OCI-LY3 (cell line): ENCODE measurements at regions not wholly inside any gene's neighbourhood (a gene's known extent, or its start where the extent isn't known, plus 50 kb on each side); places are given as distances from the start of the nearest gene placed in this dataset.
"Not testable (repeated sequence)": the region's sequence is repeated elsewhere in the genome, so short reads cannot be mapped to it uniquely, and the experiment has no call there.

ENCODE experiments used
- H2AFZ ChIP-seq: fragments of 200-600, 300-600 bp; shearing (Covaris generic); 2 replicates; pipeline ENCODE4 v1.6.0; 2014; ENCODE audit warnings: antibody characterized with exemption, low read depth, low read length
- H3K27ac ChIP-seq: fragments of 200-600, 300-600 bp; sonication (generic); 2 replicates; pipeline ENCODE4 v1.5.1; 2014; ENCODE audit warnings: mild to moderate bottlenecking, low read length, moderate library complexity, mixed read lengths
- H3K27me3 ChIP-seq: fragments of 200-600, 300-600 bp; sonication (generic); 2 replicates; pipeline ENCODE4 v1.6.1; 2014; ENCODE audit warnings: low read depth, low read length, mixed read lengths
- H3K36me3 ChIP-seq: fragments of 200-600, 300-600 bp; sonication (generic); replicated peaks from 2 replicates; pipeline ENCODE3; 2014; ENCODE audit warnings: low read depth, low read length, mixed read lengths
- H3K4me1 ChIP-seq: fragments of 300-600, 200-600 bp; sonication (generic); 2 replicates; pipeline ENCODE4 v1.6.1; 2014; ENCODE audit warnings: low read length, mixed read lengths
- H3K4me2 ChIP-seq: fragments of 200-600, 300-600 bp; sonication (generic); 2 replicates; pipeline ENCODE4 v1.6.1; 2014; ENCODE audit warnings: low read length, mixed read lengths
- H3K4me3 ChIP-seq: fragments of 300-600, 200-600 bp; sonication (generic); 2 replicates; pipeline ENCODE4 v1.5.1; 2014; ENCODE audit warnings: antibody characterized with exemption, mild to moderate bottlenecking, low read length, moderate library complexity
- H3K79me2 ChIP-seq: fragments of 300-600, 200-600 bp; shearing (Covaris generic); 2 replicates; pipeline ENCODE4 v1.6.1; 2014; ENCODE audit warnings: mild to moderate bottlenecking, low read length, mixed read lengths
- H3K9ac ChIP-seq: fragments of 300-600, 200-600 bp; shearing (Covaris generic); 2 replicates; pipeline ENCODE4 v1.6.0; 2014; ENCODE audit warnings: mild to moderate bottlenecking, low read length, moderate library complexity
- H3K9me3 ChIP-seq: fragments of 200-600, 300-600 bp; shearing (Covaris generic); 2 replicates; pipeline ENCODE4 v1.6.1; 2014; ENCODE audit warnings: low read length, mixed read lengths; ENCODE audit not compliant: insufficient read depth
- H4K20me1 ChIP-seq: fragments of 200-600, 300-600 bp; sonication (generic); 2 replicates; pipeline ENCODE4 v1.6.1; 2016; ENCODE audit warnings: low read length, mixed read lengths; ENCODE audit not compliant: insufficient read depth
- CTCF ChIP-seq: fragments of 200-600, 300-600 bp; sonication (generic); IDR thresholded peaks from 2 replicates; pipeline ENCODE4 v1.5.1; 2014; ENCODE audit warnings: antibody characterized with exemption, low read length, low read depth
- EZH2phosphoT487 ChIP-seq: fragments of 200-600 bp; shearing (Covaris generic); IDR thresholded peaks from 2 replicates; pipeline ENCODE4 v1.6.1; 2018; ENCODE audit warnings: antibody characterized with exemption, mixed run types, low read depth

- Histone ChIP-seq H3K4me1 (no peaks in the 10 kb centered on the region), H3K27me3 (no peaks in the 10 kb centered on the region), H4K20me1 (no peaks in the 10 kb centered on the region), H3K27ac (no peak overlapping the region), H3K9ac (no peak overlapping the region), H3K79me2 (no peaks in the 10 kb centered on the region), H3K4me3 (no peak overlapping the region), H3K4me2 (no peak overlapping the region), H3K9me3 (no peaks in the 10 kb centered on the region), H2AFZ (no peak overlapping the region), H3K36me3 (no peaks in the 10 kb centered on the region)
- no peak for TF ChIP-seq EZH2phosphoT487
Measured at GRCh38 chr4:128542047-128542446, 254.4 kb upstream of the PGRMC2 start.

GRCh38 chr4:128540122-128540521 lies 252.5 kb upstream of the PGRMC2 start:
- no peak overlapping the region for H2AFZ ChIP-seq

GRCh38 chr4:128538111-128538882 lies 250.7 kb upstream of the PGRMC2 start:
- H3K36me3 ChIP-seq: no peaks in the 10 kb centered on the region
- H4K20me1 ChIP-seq: no peaks in the 10 kb centered on the region
- no peak overlapping the region for H3K4me2 ChIP-seq
- no peak overlapping the region for H3K27ac ChIP-seq
- H2AFZ ChIP-seq: no peak overlapping the region
- no peaks in the 10 kb centered on the region for H3K27me3 ChIP-seq
- H3K9me3 ChIP-seq: no peaks in the 10 kb centered on the region
- H3K4me1 ChIP-seq: no peaks in the 10 kb centered on the region
- H3K4me3 ChIP-seq: no peak overlapping the region
- no peaks in the 10 kb centered on the region for H3K79me2 ChIP-seq
- no peak overlapping the region for H3K9ac ChIP-seq
- TF ChIP-seq EZH2phosphoT487: no peak
- no peak for TF ChIP-seq CTCF

More at GRCh38 chr4:128540122-128540521, 252.5 kb upstream of the PGRMC2 start:
- no peaks in the 10 kb centered on the region for H3K27me3 ChIP-seq
- H4K20me1 ChIP-seq: no peaks in the 10 kb centered on the region
- no peak overlapping the region for H3K9ac ChIP-seq
- no peak overlapping the region for H3K4me3 ChIP-seq
- H3K27ac ChIP-seq: no peak overlapping the region
- no peak for TF ChIP-seq EZH2phosphoT487
- no peak for TF ChIP-seq CTCF
- H3K4me2 ChIP-seq: no peak overlapping the region
- no peaks in the 10 kb centered on the region for H3K9me3 ChIP-seq
- no peaks in the 10 kb centered on the region for H3K4me1 ChIP-seq
- no peaks in the 10 kb centered on the region for H3K36me3 ChIP-seq
- no peaks in the 10 kb centered on the region for H3K79me2 ChIP-seq

GRCh38 chr4:128536746-128537145 lies 249.1 kb upstream of the PGRMC2 start:
- H4K20me1 ChIP-seq: no peaks in the 10 kb centered on the region
- no peak overlapping the region for H3K27ac ChIP-seq
- no peaks in the 10 kb centered on the region for H3K27me3 ChIP-seq
- H3K36me3 ChIP-seq: no peaks in the 10 kb centered on the region
- TF ChIP-seq CTCF (no peak), EZH2phosphoT487 (no peak)
- no peaks in the 10 kb centered on the region for H3K79me2 ChIP-seq
- H3K4me2 ChIP-seq: no peak overlapping the region
- H3K4me3 ChIP-seq: no peak overlapping the region
- H3K9me3 ChIP-seq: no peaks in the 10 kb centered on the region
- no peaks in the 10 kb centered on the region for H3K4me1 ChIP-seq
- no peak overlapping the region for H3K9ac ChIP-seq
- H2AFZ ChIP-seq: no peak overlapping the region

- H3K4me1 ChIP-seq, H3K4me2 ChIP-seq, H3K9ac ChIP-seq, H2AFZ ChIP-seq, H3K27ac ChIP-seq, H3K9me3 ChIP-seq, H3K27me3 ChIP-seq, H3K79me2 ChIP-seq, H4K20me1 ChIP-seq, H3K4me3 ChIP-seq, H3K36me3 ChIP-seq: not testable (repeated sequence)
Measured at GRCh38 chr4:128535510-128535909, 247.9 kb upstream of the PGRMC2 start.
